NCI-H460 (cell line): ENCODE measurements at regions not wholly inside any gene's neighbourhood (a gene's known extent, or its start where the extent isn't known, plus 50 kb on each side); places are given as distances from the start of the nearest gene placed in this dataset.
"Not testable (repeated sequence)": the region's sequence is repeated elsewhere in the genome, so short reads cannot be mapped to it uniquely, and the experiment has no call there.

ENCODE experiments used
- DNase-seq: peaks from one replicate; pipeline ENCODE4 v3.0.0-alpha.2; 2016; ENCODE audit warnings: low read depth; ENCODE audit errors: extremely low read depth

DNA sequence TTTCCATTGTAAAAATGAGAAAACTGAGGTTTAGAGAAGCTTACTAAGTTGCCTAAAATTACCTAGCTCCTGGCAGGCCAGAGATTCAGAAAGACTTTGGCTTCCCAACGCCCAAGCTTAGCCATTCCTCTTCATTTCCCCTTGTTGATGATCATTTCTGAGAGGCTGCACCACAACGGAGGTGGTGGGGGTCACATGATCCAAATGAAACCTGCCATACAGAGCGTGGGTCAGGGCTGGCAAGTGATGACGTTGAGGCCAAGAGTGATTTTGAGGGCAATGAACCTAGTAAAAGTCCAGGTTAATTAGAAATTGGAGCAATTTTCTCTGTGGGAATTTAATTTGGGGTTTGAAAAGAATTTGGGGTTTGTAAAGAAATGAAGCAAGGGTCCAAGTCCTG is 109.9 kb downstream of the TMEM182 start:
- no peak for DNase-seq

DNA sequence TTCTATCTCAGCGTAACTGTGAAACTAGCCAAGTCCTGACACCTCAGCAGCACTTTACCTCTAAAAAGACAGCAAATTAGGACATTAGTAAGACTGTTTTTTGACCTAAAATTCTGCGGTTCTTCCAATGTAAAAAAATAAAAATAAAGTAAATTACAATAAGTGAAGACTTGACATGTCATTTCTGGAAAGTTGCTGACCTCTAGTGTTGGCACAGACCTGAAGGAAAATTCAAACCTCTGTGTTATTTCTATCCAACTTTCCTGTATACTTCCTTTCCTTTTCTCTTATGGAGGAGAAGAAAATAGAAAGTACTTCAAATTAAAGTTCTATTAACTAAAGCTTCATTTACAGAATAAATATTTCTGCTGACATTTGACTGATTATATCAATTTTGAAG is 110.6 kb downstream of the TMEM182 start:
- no peak for DNase-seq

DNA sequence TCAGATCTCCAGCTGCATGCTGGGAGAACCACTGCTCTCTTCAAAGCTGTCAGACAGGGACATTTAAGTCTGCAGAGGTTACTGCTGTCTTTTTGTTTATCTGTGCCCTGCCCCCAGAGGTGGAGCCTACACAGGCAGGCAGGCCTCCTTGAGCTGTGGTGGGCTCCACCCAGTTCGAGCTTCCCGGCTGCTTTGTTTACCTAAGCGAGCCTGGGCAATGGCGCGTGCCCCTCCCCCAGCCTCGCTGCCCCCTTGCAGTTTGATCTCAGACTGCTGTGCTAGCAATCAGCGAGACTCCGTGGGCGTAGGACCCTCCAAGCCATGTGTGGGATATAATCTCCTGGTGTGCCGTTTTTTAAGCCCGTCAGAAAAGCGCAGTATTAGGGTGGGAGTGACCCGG is 117.7 kb downstream of the TMEM182 start:
- DNase-seq, result not testable (repeated sequence)

DNA sequence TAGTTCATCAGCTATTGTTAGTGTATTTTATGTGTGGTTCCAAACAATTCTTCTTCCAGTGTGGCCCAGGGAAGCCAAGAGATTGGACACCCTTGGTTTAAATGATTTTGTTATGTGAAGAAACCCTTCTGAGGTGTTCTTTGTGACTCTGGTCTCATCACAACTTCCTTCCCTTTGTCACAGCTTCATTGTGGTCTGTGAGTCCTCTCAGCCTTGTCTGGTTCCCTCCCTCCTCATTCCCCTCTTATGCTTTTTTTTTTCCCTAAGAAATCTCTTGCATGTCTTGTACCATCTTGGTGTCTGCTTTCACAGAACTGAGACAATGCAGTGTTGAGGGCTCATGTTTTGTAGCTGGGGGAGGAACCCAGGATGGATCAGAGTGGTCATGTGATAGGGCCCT is 118.9 kb downstream of the TMEM182 start:
- no peak for DNase-seq

DNA sequence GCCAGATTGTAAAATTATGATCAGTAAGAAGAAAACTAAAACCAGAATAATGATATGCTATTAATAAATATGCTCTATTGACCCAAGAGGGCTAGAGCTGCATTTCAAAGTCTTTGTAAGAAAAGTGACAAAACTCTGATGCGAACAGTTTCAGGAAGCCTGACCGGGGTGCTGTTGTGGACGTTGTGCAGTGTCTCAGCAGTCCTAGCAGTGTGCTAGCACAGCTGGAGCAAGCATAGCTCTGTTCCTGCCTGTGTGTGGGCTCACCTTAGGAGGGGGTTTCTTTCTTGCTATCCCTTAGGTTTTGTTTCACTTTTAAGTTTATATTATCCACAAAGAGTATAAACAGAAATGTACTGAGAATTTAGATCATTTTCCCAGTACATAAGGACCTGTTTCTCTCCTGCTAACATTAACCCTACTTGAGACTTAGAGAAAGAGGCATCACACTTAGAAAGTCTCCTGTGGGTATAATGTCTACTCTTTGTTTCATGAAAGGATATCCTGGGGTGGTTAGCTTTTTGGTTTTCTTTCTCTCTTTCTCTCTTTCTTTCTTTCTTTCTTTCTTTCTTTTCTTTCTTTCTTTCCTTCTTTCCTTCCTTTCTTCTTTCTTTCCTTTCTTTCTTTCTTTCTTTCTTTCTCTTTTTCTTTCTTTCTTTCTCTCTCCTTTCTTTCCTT is 124.5 kb downstream of the TMEM182 start:
- no peak for DNase-seq

DNA sequence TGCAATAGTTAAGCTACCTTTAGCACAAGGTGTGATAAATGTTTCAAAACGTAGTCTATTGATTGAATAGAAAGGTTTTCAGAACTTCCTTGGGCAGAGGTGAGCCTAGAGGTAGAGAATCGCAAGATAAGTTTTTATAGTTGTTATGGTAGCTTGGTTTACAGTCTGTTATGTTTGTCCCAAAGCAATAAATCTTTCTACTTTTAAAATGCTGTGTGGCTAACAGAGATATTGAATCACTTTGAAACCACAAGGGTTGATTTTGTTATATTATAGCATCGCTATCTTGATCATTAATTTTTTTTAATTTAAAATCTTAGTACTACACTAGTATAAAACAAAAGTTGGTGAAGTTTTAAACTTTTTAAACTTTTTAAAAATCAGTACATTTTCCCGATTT is 126.7 kb downstream of the TMEM182 start:
- no peak for DNase-seq

DNA sequence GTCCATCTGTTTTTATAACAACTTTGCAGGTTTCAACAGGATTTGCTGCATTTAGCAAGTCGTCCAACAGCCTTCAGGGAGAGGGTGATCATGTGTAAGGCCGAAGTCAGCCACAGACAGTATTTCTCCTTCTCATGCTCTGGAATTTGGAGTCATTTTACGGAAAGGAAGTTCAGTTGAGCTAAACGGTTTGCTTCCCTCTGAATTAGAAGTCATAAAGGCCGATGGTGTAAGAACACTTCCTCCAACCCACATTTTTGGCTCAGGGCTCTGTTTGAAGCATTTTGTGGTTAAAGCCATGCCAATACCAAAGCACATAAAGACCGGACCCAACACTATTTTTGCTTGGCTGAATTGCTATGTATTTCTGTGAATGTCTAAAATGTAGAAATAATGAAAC is 129.5 kb downstream of the TMEM182 start:
- DNase-seq, result no peak

DNA sequence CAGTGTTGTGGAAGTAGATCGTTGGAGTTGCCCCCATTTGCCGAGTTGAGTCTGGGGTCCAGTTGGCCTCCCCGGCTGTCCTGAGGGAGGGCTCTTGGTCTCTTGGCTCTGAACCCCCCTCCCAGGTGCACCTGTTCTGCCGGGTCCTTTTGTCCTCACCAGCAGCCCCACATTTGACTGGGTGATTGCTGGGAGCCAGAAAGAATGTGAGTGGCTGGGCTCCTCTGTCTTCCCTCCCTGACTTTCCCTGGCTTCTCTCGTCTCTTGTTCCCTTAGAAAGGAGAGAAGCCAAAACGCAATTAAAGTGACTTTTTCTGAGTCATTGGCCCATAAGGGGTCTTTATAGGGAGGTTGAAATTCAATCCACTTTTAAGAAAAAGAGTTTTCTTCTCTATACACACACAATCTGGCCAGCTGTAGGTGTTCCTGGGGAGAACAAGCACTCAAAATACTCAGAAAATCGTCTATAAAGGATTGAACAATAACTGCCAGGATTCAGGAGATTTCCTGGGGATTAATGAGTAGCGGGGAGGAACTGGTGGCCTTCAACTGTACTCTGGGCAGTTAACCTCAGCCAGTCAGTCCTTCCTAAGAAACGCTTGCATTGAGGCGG is 131.0 kb downstream of the TMEM182 start:
- no peak for DNase-seq

DNA sequence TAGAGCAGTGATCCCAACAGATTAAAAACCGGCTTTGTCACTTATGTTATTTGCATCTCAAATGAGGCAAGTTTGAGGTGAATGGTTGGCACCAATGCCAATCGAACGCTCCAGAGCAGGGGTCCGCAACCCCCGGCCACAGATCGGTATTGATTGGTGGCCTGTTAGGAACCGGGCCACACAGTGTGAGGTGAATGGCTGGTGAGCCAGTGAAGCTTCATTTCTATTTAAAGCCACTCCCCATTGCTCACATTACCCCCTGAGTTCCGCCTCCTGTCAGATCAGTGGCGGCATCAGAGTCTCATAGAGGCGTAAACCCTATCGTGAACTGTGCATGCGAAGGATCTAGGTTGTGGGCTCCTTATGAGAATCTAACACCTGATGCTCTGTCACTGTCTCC is 132.0 kb downstream of the TMEM182 start:
- DNase-seq, result no peak

DNA sequence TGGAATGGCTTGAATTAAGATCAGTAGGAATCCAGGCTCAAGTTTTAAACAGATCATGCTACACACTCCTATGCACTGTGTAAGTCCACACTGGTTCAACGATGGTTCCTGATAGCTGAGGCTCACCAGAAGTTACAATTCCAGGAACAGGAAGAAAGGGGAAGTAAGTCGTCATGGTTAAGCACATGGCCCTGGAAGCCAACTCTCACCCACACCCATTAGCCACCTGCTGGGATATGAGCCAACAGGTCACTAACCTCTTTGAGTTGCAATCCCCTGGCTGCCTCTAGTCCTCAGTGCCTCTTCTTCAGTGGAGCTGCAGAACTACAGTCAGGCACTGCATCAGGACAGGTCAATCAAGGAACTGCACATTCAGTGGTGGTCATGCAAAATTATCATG is 133.5 kb downstream of the TMEM182 start:
- no peak for DNase-seq

DNA sequence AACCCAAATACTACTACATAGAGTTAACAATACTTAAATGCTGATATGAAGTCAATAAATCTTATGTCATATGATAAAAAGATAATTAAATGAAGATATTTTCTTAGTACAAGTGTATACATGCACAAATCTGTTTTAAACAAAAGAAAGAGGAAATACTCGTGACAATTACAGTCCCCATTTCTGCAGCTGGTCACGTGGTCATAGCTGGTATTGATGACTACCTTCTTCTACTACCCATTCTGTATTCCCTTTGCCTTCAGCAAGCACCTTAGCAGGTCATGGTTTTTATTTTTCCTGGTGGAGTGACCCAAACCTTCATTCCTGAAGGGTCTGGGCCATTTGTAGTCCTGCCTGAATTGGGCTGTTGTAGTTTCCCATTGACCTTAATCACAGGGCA is 147.4 kb downstream of the TMEM182 start:
- DNase-seq, result not testable (repeated sequence)

DNA sequence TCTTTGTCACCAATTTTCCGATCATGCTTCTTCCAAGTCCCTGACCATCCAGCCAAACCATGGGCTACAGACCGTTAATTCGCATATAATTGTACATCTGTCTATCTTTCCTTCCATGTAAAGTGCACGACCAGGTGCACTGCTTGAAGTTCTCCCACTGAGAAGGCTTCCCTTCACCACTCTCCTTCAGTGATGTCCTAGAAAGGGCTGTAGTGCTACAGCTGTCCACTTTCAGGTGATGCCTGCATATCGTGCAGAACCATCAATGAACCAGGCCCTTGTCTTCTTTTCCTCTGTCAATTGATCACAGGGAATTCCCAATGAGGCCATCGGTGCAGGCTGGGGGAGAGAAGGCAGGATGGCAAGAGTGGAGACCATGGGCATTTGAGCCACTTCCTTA is 148.9 kb downstream of the TMEM182 start:
- no peak for DNase-seq

DNA sequence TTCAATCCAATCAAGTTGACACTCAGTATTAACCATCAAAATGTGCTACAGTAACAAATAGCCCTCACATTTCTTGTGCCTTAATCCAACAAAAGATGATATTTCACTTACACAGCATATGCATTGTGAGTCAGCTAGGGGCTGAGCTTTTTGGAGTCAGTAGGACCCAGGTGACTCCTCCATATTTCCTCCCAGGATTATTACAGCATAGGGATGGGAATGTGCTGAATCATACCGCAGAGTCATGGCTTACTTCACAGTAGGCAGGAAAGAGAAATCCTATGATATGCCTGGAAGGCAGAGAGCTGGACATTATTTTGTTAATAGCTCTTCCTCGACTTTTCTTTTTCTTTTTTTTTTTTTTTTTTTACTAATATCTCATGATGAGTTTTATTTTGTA is 153.3 kb downstream of the TMEM182 start:
- peak; percentile 64 for DNase-seq

DNA sequence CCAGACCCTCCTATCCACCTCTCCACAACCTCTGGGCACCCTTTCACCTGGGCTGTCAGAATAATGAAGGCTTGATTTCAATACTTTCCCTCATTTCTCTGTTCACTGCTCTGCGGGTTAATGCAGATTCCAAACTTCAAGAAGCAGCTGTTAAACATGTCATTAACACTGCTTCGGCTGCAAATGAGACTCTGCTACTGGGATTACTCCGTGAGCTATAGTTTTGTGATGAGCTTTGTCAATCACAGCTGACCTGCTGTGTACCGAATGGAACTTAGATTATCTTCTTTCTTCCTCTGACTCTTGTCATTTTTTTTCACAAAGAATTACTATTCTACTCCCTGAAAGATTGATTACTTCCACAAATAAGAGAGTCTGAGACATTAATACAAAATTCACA is 160.5 kb downstream of the TMEM182 start:
- no peak for DNase-seq

DNA sequence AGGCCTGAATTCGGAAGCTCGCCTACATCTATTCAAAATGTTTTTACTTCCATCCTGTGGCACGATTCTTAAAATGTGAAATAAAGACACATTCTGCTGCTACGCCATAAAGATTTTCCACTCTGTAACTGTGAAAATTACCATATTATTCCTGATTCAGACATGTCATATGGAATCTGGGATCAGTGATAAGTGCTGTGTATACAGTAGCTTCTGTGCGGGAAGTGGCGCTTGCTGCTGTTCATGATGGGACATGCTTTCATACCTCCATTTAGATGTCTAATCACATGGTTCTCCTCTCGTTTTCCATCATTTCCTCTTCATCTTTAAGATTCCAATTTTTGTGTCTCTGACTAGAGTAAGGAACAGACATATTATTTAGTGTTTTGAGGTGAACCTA is 163.2 kb downstream of the TMEM182 start:
- DNase-seq, result no peak

DNA sequence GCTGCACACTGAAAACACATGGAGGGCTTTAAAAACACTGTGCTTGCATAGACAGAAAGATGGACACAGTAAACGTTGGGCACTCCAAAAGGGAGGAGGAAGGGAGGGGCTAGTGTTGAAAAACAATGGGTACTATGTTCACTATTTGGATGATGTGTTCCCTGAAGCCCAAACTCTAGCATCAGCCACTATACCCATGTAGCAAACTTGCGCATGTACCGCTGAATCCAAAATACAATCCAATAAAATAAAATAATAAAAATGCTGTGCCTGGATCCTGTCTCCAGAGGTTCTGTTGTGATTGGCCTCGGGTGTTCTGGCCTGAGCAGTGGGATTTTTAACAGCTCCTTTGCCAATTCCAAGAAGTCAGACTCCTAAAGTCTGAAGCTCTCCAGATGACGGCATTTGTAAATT is 166.0 kb downstream of the TMEM182 start:
- no peak for DNase-seq

DNA sequence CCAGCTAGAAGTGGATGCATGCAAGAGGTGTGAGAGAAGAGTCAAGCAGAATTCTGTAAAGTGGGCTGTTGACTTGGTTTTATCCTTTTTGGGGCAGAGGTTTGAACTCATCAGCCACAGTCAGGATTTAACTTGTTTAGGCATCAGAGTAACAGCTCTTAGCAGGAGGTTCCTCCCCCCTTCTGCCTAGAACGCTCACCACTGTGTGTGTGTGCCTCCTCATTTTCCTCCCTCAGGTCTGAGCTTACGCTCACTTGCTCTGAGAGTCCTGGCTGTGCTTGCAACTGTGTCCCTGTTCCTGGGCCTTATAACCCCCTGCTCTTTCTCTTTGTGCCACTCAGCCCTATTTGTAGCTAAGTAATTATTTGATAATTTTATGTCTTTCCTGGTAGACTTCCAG is 167.9 kb downstream of the TMEM182 start:
- DNase-seq, result no peak

DNA sequence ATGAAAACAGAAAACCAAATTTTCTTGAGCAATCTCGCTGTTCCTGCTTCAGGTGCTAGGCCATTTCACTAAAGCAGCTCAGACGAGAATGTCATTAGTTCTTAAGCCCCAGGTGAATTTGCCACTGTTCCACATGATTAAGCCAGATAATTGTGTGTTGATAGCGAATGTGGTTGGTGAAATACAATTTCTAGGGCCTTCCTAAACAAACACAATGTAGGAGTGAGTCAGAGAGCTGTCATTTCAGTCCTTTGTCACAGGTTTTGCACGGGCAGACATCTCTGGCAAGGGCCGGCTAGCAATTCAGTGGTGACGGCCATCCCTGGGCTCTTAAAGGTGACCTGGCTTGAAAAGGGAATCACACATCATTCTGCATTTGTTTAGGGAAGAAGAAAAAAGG is 170.7 kb downstream of the TMEM182 start:
- DNase-seq, result no peak

DNA sequence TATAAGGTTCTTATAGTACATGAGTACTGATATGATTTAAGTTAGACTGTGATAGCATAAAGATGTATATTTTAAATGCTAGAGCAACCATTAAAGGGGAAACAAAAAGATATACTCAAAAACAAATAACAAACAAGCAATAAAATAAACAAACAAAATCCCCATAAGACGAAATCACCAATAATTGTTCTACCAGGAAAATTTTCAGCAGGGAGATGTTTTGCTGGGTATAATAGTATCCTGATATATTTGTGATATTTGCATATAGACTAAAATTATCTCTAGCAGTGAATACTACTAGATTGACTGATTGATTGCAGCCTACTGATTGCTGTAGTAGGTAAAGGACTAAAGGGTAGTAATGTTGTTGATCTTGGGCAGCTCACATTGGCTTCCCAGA is 177.4 kb downstream of the TMEM182 start:
- DNase-seq, result no peak

DNA sequence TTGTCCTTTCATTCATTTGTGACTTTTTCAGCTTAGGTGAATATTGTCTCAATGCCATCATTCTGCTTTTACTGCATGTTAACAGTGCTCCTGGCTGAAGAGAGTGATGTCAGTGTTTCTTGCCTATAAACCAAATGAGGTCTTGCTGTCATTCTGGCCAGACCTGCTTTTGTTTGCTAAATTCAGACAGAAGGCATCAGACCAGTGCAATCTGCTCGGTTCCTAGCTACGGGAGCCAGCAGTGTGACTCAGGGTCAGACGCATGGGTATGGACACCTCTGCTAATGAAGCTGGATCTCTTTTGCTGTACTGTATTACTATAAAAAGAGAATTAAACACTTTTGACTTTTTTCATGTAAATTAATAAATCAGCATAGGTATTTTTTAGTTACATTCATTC is 178.9 kb downstream of the TMEM182 start:
- DNase-seq, result no peak

DNA sequence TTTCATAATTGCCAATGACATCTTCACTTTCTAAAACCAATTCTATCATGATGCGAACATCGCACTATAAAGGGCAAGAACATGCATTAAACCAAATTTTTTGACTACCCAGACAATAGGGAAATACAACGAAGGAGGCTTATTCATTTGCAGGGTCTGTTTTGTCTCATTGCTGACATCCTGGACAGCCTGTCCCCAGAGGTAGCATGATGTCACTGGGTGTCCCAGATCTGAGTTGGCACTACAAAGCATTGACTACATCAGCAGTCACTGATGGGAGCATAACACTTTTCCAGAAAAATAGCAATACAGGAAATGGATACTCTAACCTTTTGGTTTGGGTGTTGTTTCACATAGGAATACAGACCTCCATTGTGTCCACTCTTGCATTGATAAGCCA is 180.3 kb downstream of the TMEM182 start:
- DNase-seq, result no peak

DNA sequence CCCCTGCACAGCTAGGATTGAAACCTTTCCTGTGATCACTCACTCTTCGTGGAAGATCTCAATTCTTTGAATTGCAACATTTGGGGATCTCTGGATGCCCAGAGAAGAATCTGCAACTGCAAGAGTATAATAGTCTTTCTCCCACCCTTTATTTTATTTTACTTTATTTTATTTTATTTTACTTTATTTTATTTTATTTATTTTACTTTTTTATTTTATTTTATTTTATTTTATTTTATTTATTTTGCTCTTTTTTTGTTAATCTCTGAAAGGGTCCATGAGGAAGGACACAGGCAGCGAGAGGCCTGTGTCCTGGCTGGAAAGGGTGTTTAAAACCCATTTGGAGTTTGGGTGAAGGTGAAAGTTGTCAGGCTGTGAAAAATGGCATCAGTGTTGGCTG is 181.4 kb downstream of the TMEM182 start:
- no peak for DNase-seq

DNA sequence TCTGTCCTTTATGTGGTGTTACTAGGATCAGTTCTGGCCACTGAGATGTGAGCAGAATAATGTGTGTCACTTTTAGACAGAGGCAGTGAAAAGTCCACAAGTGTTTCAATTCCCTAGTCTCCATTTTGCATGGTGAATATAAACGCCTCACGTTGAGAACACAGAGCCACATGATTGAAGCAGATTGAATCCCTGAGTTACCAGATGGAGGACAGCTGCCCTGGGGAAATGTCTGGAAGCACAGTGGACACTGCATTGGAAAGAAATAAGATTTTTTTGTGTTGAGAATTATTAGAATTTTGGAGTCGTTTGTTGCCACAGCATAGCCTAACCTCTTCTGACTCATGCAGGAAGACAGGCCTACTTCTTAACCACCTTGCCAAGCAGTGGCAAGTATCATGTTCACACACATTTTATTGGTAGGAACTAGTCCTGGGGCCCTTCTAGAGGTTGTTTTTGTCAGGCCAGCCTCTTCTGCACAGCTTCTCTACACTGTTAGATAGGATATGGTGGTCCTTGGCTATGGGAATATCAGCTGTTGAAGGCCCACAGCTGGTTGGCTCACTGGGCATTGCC is 188.6 kb downstream of the TMEM182 start:
- no peak for DNase-seq
